ACC112 (cell line): ENCODE measurements at regions not wholly inside any gene's neighbourhood (a gene's known extent, or its start where the extent isn't known, plus 50 kb on each side); places are given as distances from the start of the nearest gene placed in this dataset.

Experiments used
- H2AFZ ChIP-seq: fragments of 200-600 bp; sonication (generic); one replicate; pipeline ENCODE4 v1.6.0; 2017; ENCODE audit warnings: antibody characterized with exemption, low read length; ENCODE audit not compliant: unreplicated experiment
- H3K27ac ChIP-seq: fragments of 200-600 bp; sonication (generic); 2 replicates; pipeline ENCODE4 v1.5.1; 2014; ENCODE audit warnings: low read depth, mild to moderate bottlenecking, antibody characterized with exemption, low read length, moderate library complexity
- H3K27me3 ChIP-seq: fragments of 200-600 bp; sonication (generic); 2 replicates; pipeline ENCODE4 v1.6.1; 2014; ENCODE audit warnings: mild to moderate bottlenecking, antibody characterized with exemption, low read length, moderate library complexity, mixed read lengths; ENCODE audit not compliant: insufficient read depth
- H3K36me3 ChIP-seq: fragments of 200-600 bp; sonication (generic); 2 replicates; pipeline ENCODE4 v1.6.1; 2016; ENCODE audit warnings: mild to moderate bottlenecking, antibody characterized with exemption, low read length, moderate library complexity, mixed read lengths; ENCODE audit not compliant: insufficient read depth
- H3K4me1 ChIP-seq: fragments of 200-600 bp; sonication (generic); one replicate; pipeline ENCODE4 v1.6.1; 2016; ENCODE audit warnings: low read length, mixed read lengths; ENCODE audit not compliant: insufficient read depth, unreplicated experiment, control insufficient read depth
- H3K4me3 ChIP-seq: fragments of 200-600 bp; sonication (generic); 2 replicates; pipeline ENCODE4 v1.5.1; 2014; ENCODE audit warnings: mild to moderate bottlenecking, low read depth, low read length
- H3K79me2 ChIP-seq: fragments of 200-600 bp; sonication (generic); one replicate; pipeline ENCODE4 v1.6.0; 2016; ENCODE audit warnings: low read length; ENCODE audit not compliant: control insufficient read depth, unreplicated experiment, insufficient read depth

GRCh38 chr18:60319129-60319528 is 53.4 kb downstream of the MC4R start:
- Histone ChIP-seq H3K36me3 (no peaks in the 10 kb centered on the region), H2AFZ (no peak overlapping the region), H3K27ac (no peak overlapping the region), H3K4me3 (no peak overlapping the region), H3K79me2 (no peaks in the 10 kb centered on the region), H3K27me3 (peaks cover 10% of the 10 kb centered on the region; the same call in 1 of the 2 replicates), H3K4me1 (no peaks in the 10 kb centered on the region)

GRCh38 chr18:60311676-60312360 is 60.8 kb downstream of the MC4R start:
- no peaks in the 10 kb centered on the region for H3K27me3 ChIP-seq
- no peaks in the 10 kb centered on the region for H3K4me1 ChIP-seq
- no peaks in the 10 kb centered on the region for H3K36me3 ChIP-seq
- no peak overlapping the region for H3K27ac ChIP-seq
- H3K4me3 ChIP-seq = no peak overlapping the region
- H2AFZ ChIP-seq = no peak overlapping the region
- no peaks in the 10 kb centered on the region for H3K79me2 ChIP-seq

GRCh38 chr18:60295674-60296073 is 76.9 kb downstream of the MC4R start:
- no peaks in the 10 kb centered on the region for H3K4me1 ChIP-seq
- 0 out of 2 replicates have a peak, but pooled peaks cover 10% of the 10 kb centered on the region for H3K27me3 ChIP-seq
- H3K36me3 ChIP-seq = no peaks in the 10 kb centered on the region
- no peak overlapping the region for H3K4me3 ChIP-seq
- no peaks in the 10 kb centered on the region for H3K79me2 ChIP-seq
- H2AFZ ChIP-seq = peak overlapping the region; percentile 22
- no peak overlapping the region for H3K27ac ChIP-seq

- no peaks in the 10 kb centered on the region for H3K36me3 ChIP-seq
- no peak overlapping the region for H3K4me3 ChIP-seq
- no peaks in the 10 kb centered on the region for H3K79me2 ChIP-seq
- no peak overlapping the region for H2AFZ ChIP-seq
- no peaks in the 10 kb centered on the region for H3K4me1 ChIP-seq
- H3K27me3 ChIP-seq = 0 out of 2 replicates have a peak, but pooled peaks cover 4% of the 10 kb centered on the region
- no peak overlapping the region for H3K27ac ChIP-seq
These were observed 80.4 kb downstream of the MC4R start for GRCh38 chr18:60292186-60292585.

- Histone ChIP-seq H3K27me3 (no peaks in the 10 kb centered on the region), H3K79me2 (no peaks in the 10 kb centered on the region), H2AFZ (no peak overlapping the region), H3K4me1 (no peaks in the 10 kb centered on the region), H3K36me3 (no peaks in the 10 kb centered on the region), H3K27ac (no peak overlapping the region), H3K4me3 (no peak overlapping the region)
These were observed 93.2 kb downstream of the MC4R start for GRCh38 chr18:60279391-60279790.

- no peaks in the 10 kb centered on the region for H3K27me3 ChIP-seq
- H3K79me2 ChIP-seq = no peaks in the 10 kb centered on the region
- H2AFZ ChIP-seq = no peak overlapping the region
- H3K27ac ChIP-seq = no peak overlapping the region
- H3K4me3 ChIP-seq = no peak overlapping the region
- H3K36me3 ChIP-seq = no peaks in the 10 kb centered on the region
- no peaks in the 10 kb centered on the region for H3K4me1 ChIP-seq
These were observed 94.6 kb downstream of the MC4R start for GRCh38 chr18:60277855-60278480.

- H3K27me3 ChIP-seq = no peaks in the 10 kb centered on the region
- H3K27ac ChIP-seq = no peak overlapping the region
- no peak overlapping the region for H3K4me3 ChIP-seq
- H3K4me1 ChIP-seq = no peaks in the 10 kb centered on the region
- no peaks in the 10 kb centered on the region for H3K79me2 ChIP-seq
- no peak overlapping the region for H2AFZ ChIP-seq
- no peaks in the 10 kb centered on the region for H3K36me3 ChIP-seq
These were observed 105.0 kb downstream of the MC4R start for GRCh38 chr18:60267391-60268058.

GRCh38 chr18:60266558-60266957 is 106.0 kb downstream of the MC4R start:
- Histone ChIP-seq H3K4me3 (no peak overlapping the region), H3K27me3 (no peaks in the 10 kb centered on the region), H3K27ac (no peak overlapping the region), H2AFZ (peak overlapping the region; percentile 68), H3K79me2 (no peaks in the 10 kb centered on the region), H3K36me3 (no peaks in the 10 kb centered on the region), H3K4me1 (no peaks in the 10 kb centered on the region)

- peak overlapping the region; percentile 30 for H2AFZ ChIP-seq
- no peak overlapping the region for H3K4me3 ChIP-seq
- H3K27me3 ChIP-seq = no peaks in the 10 kb centered on the region
- H3K36me3 ChIP-seq = no peaks in the 10 kb centered on the region
- H3K4me1 ChIP-seq = peaks cover 7% of the 10 kb centered on the region
- H3K79me2 ChIP-seq = no peaks in the 10 kb centered on the region
- H3K27ac ChIP-seq = no peak overlapping the region
These were observed 113.4 kb downstream of the MC4R start for GRCh38 chr18:60259052-60259681.

- H3K4me1 ChIP-seq = no peaks in the 10 kb centered on the region
- no peaks in the 10 kb centered on the region for H3K36me3 ChIP-seq
- no peak overlapping the region for H3K4me3 ChIP-seq
- no peaks in the 10 kb centered on the region for H3K27me3 ChIP-seq
- H3K27ac ChIP-seq = no peak overlapping the region
- no peaks in the 10 kb centered on the region for H3K79me2 ChIP-seq
- H2AFZ ChIP-seq = no peak overlapping the region
These were observed 123.2 kb downstream of the MC4R start for GRCh38 chr18:60249388-60249787.
